KMS-11 (cell line): ENCODE measurements at regions not wholly inside any gene's neighbourhood (a gene's known extent, or its start where the extent isn't known, plus 50 kb on each side); places are given as distances from the start of the nearest gene placed in this dataset.

ENCODE experiments used
- H2AFZ ChIP-seq: fragments of 200-600 bp; sonication (generic); 2 replicates; pipeline ENCODE4 v1.6.1; 2016; ENCODE audit warnings: antibody characterized with exemption, mixed run types, low read depth
- H3K27ac ChIP-seq: fragments of 200-600 bp; sonication (generic); 2 replicates; pipeline ENCODE4 v1.6.1; 2016; ENCODE audit warnings: mild to moderate bottlenecking, mixed run types
- H3K27me3 ChIP-seq: fragments of 200-600 bp; sonication (generic); 2 replicates; pipeline ENCODE4 v1.6.1; 2017; ENCODE audit warnings: mild to moderate bottlenecking, low read depth, mixed run types, moderate library complexity; ENCODE audit not compliant: insufficient read depth
- H3K36me3 ChIP-seq: fragments of 200-600 bp; sonication (generic); 2 replicates; pipeline ENCODE4 v1.6.1; 2017; ENCODE audit warnings: mild to moderate bottlenecking, mixed run types; ENCODE audit not compliant: insufficient read depth
- H3K4me1 ChIP-seq: fragments of 200-600 bp; sonication (generic); 2 replicates; pipeline ENCODE4 v1.6.1; 2016; ENCODE audit warnings: mild to moderate bottlenecking, low read depth, mixed run types; ENCODE audit not compliant: poor library complexity, severe bottlenecking
- H3K4me2 ChIP-seq: fragments of 200-600 bp; sonication (generic); 2 replicates; pipeline ENCODE4 v1.7.0; 2016; ENCODE audit warnings: mild to moderate bottlenecking, mixed run types
- H3K4me3 ChIP-seq: fragments of 200-600 bp; sonication (generic); IDR thresholded peaks from 2 replicates; pipeline ENCODE4 v1.6.1; 2017; ENCODE audit warnings: low read depth, low read length, mixed read lengths; ENCODE audit not compliant: insufficient read depth
- H3K79me2 ChIP-seq: fragments of 200-600 bp; sonication (generic); 2 replicates; pipeline ENCODE4 v1.6.1; 2016; ENCODE audit warnings: low read depth, mixed run types; ENCODE audit not compliant: insufficient read depth
- H3K9ac ChIP-seq: fragments of 200-600 bp; sonication (generic); 2 replicates; pipeline ENCODE4 v1.6.1; 2016; ENCODE audit warnings: mild to moderate bottlenecking, mixed run types
- H4K20me1 ChIP-seq: fragments of 200-600 bp; sonication (generic); 2 replicates; pipeline ENCODE4 v1.6.1; 2016; ENCODE audit warnings: mild to moderate bottlenecking, mixed run types; ENCODE audit not compliant: insufficient read depth
- TF ChIP-seq, protein P1 (sequence below): fragments of 200-600 bp; sonication (generic); conservative IDR thresholded peaks from 2 replicates; pipeline ENCODE4 v1.6.1; 2017; ENCODE audit warnings: low read depth, mild to moderate bottlenecking, antibody characterized with exemption, low read length, moderate library complexity, mixed read lengths

DNA sequence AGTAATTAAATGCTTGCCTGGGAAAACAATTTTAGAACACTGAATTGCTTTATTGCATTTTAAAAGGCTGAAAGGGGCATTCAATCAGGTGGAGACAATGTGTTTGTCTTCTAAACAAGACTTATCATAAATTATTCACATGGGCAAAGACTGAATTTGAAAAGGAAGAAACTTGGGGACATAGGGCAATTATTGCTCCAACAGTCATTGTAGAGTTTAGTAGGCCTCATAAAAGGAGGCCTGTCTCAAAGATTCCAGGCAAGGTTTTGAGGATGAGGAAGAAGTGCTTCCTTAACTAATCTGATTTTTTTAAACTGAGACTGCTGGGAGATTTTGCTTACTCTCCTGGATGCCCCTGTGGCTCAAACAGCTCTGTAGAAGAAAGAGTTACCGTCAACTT is 174.4 kb upstream of the RPS6KA3 start:
- Histone ChIP-seq H3K9ac (no peak overlapping the region), H3K79me2 (no peaks in the 10 kb centered on the region), H4K20me1 (no peaks in the 10 kb centered on the region), H3K36me3 (no peaks in the 10 kb centered on the region), H3K27ac (no peak overlapping the region), H3K4me2 (no peak overlapping the region), H3K4me3 (no peak overlapping the region), H2AFZ (no peak overlapping the region), H3K27me3 (no peaks in the 10 kb centered on the region), H3K4me1 (no peaks in the 10 kb centered on the region)
- TF ChIP-seq, protein P1, sequence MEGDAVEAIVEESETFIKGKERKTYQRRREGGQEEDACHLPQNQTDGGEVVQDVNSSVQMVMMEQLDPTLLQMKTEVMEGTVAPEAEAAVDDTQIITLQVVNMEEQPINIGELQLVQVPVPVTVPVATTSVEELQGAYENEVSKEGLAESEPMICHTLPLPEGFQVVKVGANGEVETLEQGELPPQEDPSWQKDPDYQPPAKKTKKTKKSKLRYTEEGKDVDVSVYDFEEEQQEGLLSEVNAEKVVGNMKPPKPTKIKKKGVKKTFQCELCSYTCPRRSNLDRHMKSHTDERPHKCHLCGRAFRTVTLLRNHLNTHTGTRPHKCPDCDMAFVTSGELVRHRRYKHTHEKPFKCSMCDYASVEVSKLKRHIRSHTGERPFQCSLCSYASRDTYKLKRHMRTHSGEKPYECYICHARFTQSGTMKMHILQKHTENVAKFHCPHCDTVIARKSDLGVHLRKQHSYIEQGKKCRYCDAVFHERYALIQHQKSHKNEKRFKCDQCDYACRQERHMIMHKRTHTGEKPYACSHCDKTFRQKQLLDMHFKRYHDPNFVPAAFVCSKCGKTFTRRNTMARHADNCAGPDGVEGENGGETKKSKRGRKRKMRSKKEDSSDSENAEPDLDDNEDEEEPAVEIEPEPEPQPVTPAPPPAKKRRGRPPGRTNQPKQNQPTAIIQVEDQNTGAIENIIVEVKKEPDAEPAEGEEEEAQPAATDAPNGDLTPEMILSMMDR = no peak

- TF ChIP-seq, protein P1 = no peak
- Histone ChIP-seq H3K36me3 (no peaks in the 10 kb centered on the region), H3K27me3 (no peaks in the 10 kb centered on the region), H2AFZ (no peak overlapping the region), H3K79me2 (no peaks in the 10 kb centered on the region), H4K20me1 (no peaks in the 10 kb centered on the region), H3K27ac (no peak overlapping the region), H3K4me1 (no peaks in the 10 kb centered on the region), H3K4me3 (no peak overlapping the region), H3K9ac (no peak overlapping the region), H3K4me2 (no peak overlapping the region)
Measured at GRCh38 chrX:20438871-20439526, 172.3 kb upstream of the RPS6KA3 start.

DNA sequence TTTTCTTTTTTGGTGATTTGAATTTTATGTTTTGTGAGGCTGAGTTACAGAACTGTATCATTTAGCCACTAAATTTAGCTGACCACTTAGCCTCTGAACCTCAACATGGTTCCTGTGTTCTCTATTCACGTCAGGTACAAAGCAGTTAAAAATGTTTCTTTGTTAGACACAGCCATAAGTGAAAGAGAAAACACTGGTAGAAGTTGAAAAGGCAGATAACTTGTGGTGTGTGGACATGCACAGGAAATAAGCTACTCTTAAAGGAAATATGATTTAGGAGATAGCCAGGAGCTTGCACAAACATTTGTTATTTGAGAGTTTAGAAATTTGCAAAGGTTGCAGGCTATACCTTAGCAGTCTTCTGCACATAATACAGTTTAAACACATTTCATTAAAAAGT is 171.0 kb upstream of the RPS6KA3 start:
- TF ChIP-seq, protein P1 = no peak
- no peak overlapping the region for H3K4me3 ChIP-seq
- no peaks in the 10 kb centered on the region for H4K20me1 ChIP-seq
- H3K27me3 ChIP-seq = no peaks in the 10 kb centered on the region
- no peak overlapping the region for H3K4me2 ChIP-seq
- no peaks in the 10 kb centered on the region for H3K79me2 ChIP-seq
- H2AFZ ChIP-seq = no peak overlapping the region
- H3K4me1 ChIP-seq = peaks cover 8% of the 10 kb centered on the region
- H3K36me3 ChIP-seq = no peaks in the 10 kb centered on the region
- H3K27ac ChIP-seq = no peak overlapping the region
- no peak overlapping the region for H3K9ac ChIP-seq

DNA sequence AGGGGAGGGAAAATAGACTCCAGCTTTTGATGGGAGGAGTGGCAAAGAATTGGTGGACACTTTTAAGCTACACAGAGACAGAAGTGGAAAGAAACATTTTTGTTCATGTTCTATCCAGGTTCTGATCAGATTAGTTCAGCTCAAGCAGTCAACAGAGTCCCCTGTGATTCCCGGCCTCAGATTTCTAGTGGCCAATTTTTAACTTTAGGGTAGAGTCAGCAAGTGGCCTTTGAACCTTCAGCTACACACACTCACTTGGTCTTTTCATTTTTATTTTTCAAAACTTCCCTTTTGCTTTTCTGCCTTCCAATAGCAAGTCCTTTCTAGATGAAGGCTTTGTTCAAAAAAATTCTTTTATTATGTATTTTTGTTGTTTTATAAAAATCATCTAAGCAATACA is 169.2 kb upstream of the RPS6KA3 start:
- H3K27me3 ChIP-seq = no peaks in the 10 kb centered on the region
- H3K4me2 ChIP-seq = no peak overlapping the region
- no peak overlapping the region for H3K27ac ChIP-seq
- H3K36me3 ChIP-seq = no peaks in the 10 kb centered on the region
- H2AFZ ChIP-seq = no peak overlapping the region
- no peak overlapping the region for H3K9ac ChIP-seq
- peaks cover 10% of the 10 kb centered on the region for H3K4me1 ChIP-seq
- no peaks in the 10 kb centered on the region for H4K20me1 ChIP-seq
- no peaks in the 10 kb centered on the region for H3K79me2 ChIP-seq
- TF ChIP-seq, protein P1 = no peak
- no peak overlapping the region for H3K4me3 ChIP-seq
